ENCODE measurements at regions not wholly inside any gene's neighbourhood (a gene's known extent, or its start where the extent isn't known, plus 50 kb on each side); places are given as distances from the start of the nearest gene placed in this dataset.

DNA sequence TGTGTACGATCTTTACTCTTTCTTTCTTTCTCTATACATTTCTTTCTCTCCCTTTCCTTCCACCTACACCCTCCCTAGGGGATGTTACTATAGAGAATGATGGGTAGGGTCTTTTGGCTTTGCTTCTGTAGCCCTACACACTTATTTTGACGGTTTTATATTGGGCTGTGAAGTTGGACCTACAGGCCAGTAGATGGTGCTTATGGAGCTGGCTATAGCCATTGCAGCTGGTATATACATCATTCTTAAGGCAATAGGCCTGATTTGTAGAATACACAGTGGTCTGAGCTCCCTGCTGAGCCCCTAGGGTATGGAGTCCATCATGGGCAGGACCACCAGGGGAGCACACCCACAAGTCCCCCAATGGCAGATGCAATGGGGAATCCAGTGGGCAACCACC lies 1869.7 kb downstream of the STIM2 start:
- CTCF ChIA-PET: interaction anchor here (0.7 kb wide), 1 partner anchor 54 kb away, joined by 3 read pairs; no protein-coding TSS in a partner anchor
- BruUV-seq (replicated peaks): no TSS peak

DNA sequence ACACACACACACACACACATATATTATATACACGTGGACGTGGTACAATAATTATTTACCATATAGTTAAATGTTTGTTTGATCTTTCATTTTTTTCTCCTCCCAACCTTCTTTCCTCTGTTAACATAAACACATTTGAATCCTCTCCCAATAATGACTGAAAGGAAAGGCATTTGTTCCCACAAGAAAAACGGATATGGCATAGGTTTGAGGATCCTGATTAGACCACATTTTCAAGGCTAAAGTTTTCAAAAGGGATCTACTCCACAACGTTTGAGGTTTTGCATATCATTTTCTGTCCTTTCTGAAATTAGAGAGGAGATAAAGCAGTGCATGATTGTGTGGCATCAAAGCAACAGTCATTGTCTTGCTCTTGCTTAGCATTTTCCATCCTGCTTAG lies 1883.4 kb downstream of the STIM2 start:
- H3K36me3 ChIP-seq (ENCODE audit: control insufficient read depth, insufficient read depth, low read length): no peaks in the 10 kb centered on the region
- ATAC-seq: no peak
- ChIA-PET CTCF (no interaction called here), POLR2A (interaction anchor here (0.6 kb wide), 1 partner anchor 333 kb away, joined by 6 read pairs; no protein-coding TSS in a partner anchor)
- no peaks in the 10 kb centered on the region for H3K27me3 ChIP-seq (ENCODE audit: control insufficient read depth, insufficient read depth, low read length)
- H3K4me1 ChIP-seq (ENCODE audit: control insufficient read depth, insufficient read depth, low read length): no peaks in the 10 kb centered on the region
- no peak for TF ChIP-seq SIN3A (IDR thresholded peaks at IDR 0.05; ENCODE audit: borderline replicate concordance, insufficient read depth, low read depth, low read length)
- no peak for TF ChIP-seq POLR2AphosphoS5 (IDR thresholded peaks at IDR 0.05; ENCODE audit: low read depth, low read length)
- TF ChIP-seq, protein P1, sequence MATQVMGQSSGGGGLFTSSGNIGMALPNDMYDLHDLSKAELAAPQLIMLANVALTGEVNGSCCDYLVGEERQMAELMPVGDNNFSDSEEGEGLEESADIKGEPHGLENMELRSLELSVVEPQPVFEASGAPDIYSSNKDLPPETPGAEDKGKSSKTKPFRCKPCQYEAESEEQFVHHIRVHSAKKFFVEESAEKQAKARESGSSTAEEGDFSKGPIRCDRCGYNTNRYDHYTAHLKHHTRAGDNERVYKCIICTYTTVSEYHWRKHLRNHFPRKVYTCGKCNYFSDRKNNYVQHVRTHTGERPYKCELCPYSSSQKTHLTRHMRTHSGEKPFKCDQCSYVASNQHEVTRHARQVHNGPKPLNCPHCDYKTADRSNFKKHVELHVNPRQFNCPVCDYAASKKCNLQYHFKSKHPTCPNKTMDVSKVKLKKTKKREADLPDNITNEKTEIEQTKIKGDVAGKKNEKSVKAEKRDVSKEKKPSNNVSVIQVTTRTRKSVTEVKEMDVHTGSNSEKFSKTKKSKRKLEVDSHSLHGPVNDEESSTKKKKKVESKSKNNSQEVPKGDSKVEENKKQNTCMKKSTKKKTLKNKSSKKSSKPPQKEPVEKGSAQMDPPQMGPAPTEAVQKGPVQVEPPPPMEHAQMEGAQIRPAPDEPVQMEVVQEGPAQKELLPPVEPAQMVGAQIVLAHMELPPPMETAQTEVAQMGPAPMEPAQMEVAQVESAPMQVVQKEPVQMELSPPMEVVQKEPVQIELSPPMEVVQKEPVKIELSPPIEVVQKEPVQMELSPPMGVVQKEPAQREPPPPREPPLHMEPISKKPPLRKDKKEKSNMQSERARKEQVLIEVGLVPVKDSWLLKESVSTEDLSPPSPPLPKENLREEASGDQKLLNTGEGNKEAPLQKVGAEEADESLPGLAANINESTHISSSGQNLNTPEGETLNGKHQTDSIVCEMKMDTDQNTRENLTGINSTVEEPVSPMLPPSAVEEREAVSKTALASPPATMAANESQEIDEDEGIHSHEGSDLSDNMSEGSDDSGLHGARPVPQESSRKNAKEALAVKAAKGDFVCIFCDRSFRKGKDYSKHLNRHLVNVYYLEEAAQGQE (IDR thresholded peaks at IDR 0.05; ENCODE audit: insufficient read depth in 1 of 2, low read depth in 2 of 2, low read length in 1 of 2): no peak
- no peak for TF ChIP-seq TCF7L2 (IDR thresholded peaks at IDR 0.05; ENCODE audit: low read depth, low read length)
- TF ChIP-seq, protein P2, sequence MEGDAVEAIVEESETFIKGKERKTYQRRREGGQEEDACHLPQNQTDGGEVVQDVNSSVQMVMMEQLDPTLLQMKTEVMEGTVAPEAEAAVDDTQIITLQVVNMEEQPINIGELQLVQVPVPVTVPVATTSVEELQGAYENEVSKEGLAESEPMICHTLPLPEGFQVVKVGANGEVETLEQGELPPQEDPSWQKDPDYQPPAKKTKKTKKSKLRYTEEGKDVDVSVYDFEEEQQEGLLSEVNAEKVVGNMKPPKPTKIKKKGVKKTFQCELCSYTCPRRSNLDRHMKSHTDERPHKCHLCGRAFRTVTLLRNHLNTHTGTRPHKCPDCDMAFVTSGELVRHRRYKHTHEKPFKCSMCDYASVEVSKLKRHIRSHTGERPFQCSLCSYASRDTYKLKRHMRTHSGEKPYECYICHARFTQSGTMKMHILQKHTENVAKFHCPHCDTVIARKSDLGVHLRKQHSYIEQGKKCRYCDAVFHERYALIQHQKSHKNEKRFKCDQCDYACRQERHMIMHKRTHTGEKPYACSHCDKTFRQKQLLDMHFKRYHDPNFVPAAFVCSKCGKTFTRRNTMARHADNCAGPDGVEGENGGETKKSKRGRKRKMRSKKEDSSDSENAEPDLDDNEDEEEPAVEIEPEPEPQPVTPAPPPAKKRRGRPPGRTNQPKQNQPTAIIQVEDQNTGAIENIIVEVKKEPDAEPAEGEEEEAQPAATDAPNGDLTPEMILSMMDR (IDR thresholded peaks at IDR 0.05): no peak
- intact Hi-C loops (cut with micrococcal nuclease; ENCODE audit: unreplicated experiment): no loop called here
- BruUV-seq (replicated peaks): no TSS peak
- H3K4me3 ChIP-seq (ENCODE audit: low read depth in 2 of 2, low read length in 2 of 2): no peak overlapping the region
- no peaks in the 10 kb centered on the region for H3K9me3 ChIP-seq (ENCODE audit: control insufficient read depth, insufficient read depth, low read depth, low read length)
- in situ Hi-C loops (cut with HindIII; ENCODE audit: low pct_unique_long_range_greater_than_20kb, low sequenced_read_pairs): no loop called here
- no peak for DNase-seq (ENCODE audit: low read depth, low spot score)
- no peak overlapping the region for H3K27ac ChIP-seq (ENCODE audit: low read length)

More for the DNA sequence above, 1869.7 kb downstream of the STIM2 start:
- no peak overlapping the region for H3K4me3 ChIP-seq (ENCODE audit: low read depth in 2 of 2, low read length in 2 of 2)
- no peak for DNase-seq (ENCODE audit: low read depth, low spot score)
- intact Hi-C loops (cut with micrococcal nuclease; ENCODE audit: unreplicated experiment): no loop called here
- H3K9me3 ChIP-seq (ENCODE audit: control insufficient read depth, insufficient read depth, low read depth, low read length): no peaks in the 10 kb centered on the region
- no peaks in the 10 kb centered on the region for H3K27me3 ChIP-seq (ENCODE audit: control insufficient read depth, insufficient read depth, low read length)
- POLR2A ChIA-PET: no interaction called here
- in situ Hi-C loops (cut with HindIII; ENCODE audit: low pct_unique_long_range_greater_than_20kb, low sequenced_read_pairs): no loop called here
- no peaks in the 10 kb centered on the region for H3K36me3 ChIP-seq (ENCODE audit: control insufficient read depth, insufficient read depth, low read length)
- H3K4me1 ChIP-seq (ENCODE audit: control insufficient read depth, insufficient read depth, low read length): no peaks in the 10 kb centered on the region
- no peak for ATAC-seq
- no peak for TF ChIP-seq SIN3A (IDR thresholded peaks at IDR 0.05; ENCODE audit: borderline replicate concordance, insufficient read depth, low read depth, low read length)
- no peak for TF ChIP-seq POLR2AphosphoS5 (IDR thresholded peaks at IDR 0.05; ENCODE audit: low read depth, low read length)
- no peak for TF ChIP-seq TCF7L2 (IDR thresholded peaks at IDR 0.05; ENCODE audit: low read depth, low read length)
- H3K27ac ChIP-seq (ENCODE audit: low read length): no peak overlapping the region

DNA sequence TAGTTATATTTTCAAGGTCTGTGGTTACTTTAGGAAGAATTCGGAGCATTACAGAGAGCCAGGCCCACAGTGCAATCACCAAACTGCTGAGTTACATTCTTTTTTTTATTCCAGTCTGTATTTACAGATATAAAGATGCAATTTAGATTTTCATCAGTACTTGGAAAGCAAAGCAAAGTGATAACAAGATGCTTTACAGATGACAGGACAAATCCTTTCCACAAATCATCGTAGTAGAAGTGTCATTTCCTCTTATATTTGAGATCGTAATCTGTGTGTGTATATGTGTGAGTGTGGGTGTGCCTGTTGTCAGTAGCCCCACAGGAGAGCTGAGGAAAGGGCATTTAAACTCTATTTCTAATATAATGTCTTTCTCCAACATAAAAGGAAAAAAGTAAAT lies 1893.7 kb downstream of the STIM2 start:
- H3K4me1 ChIP-seq (ENCODE audit: control insufficient read depth, insufficient read depth, low read length): no peaks in the 10 kb centered on the region
- ATAC-seq (no peak), DNase-seq (ENCODE audit: low read depth, low spot score) (no peak)
- no peaks in the 10 kb centered on the region for H3K27me3 ChIP-seq (ENCODE audit: control insufficient read depth, insufficient read depth, low read length)
- TF ChIP-seq POLR2AphosphoS5 (IDR thresholded peaks at IDR 0.05; ENCODE audit: low read depth, low read length) (no peak), TCF7L2 (IDR thresholded peaks at IDR 0.05; ENCODE audit: low read depth, low read length) (no peak), SIN3A (IDR thresholded peaks at IDR 0.05; ENCODE audit: borderline replicate concordance, insufficient read depth, low read depth, low read length) (no peak)
- TF ChIP-seq, protein P2 (IDR thresholded peaks at IDR 0.05): no peak
- TF ChIP-seq, protein P1 (IDR thresholded peaks at IDR 0.05; ENCODE audit: insufficient read depth in 1 of 2, low read depth in 2 of 2, low read length in 1 of 2): no peak
- ChIA-PET POLR2A (no interaction called here), CTCF (no interaction called here)
- H3K4me3 ChIP-seq (ENCODE audit: low read depth in 2 of 2, low read length in 2 of 2): no peak overlapping the region
- no TSS peak for BruUV-seq (replicated peaks)
- H3K27ac ChIP-seq (ENCODE audit: low read length): no peak overlapping the region
- in situ Hi-C loops (cut with HindIII; ENCODE audit: low pct_unique_long_range_greater_than_20kb, low sequenced_read_pairs) (no loop called here), intact Hi-C loops (cut with micrococcal nuclease; ENCODE audit: unreplicated experiment) (no loop called here)
- no peaks in the 10 kb centered on the region for H3K36me3 ChIP-seq (ENCODE audit: control insufficient read depth, insufficient read depth, low read length)
- no peaks in the 10 kb centered on the region for H3K9me3 ChIP-seq (ENCODE audit: control insufficient read depth, insufficient read depth, low read depth, low read length)

All from Panc1 (cell line).